Mesenchymal stem cell (in vitro differentiated cells and primary cell): ENCODE measurements at regions not wholly inside any gene's neighbourhood (a gene's known extent, or its start where the extent isn't known, plus 50 kb on each side); places are given as distances from the start of the nearest gene placed in this dataset.
A peak's percentile ranks its signal among the peaks of the same experiment; 100 is the strongest.

ENCODE experiments used
- DNase-seq: peaks from one replicate; pipeline ENCODE4 v3.0.0-alpha.2; 2013
- H2AFZ ChIP-seq: one replicate; pipeline ENCODE4 v1.6.1; 2013; ENCODE audit warnings: low read depth, mild to moderate bottlenecking, control low read depth, inconsistent platforms, low read length, moderate library complexity
- H2AK5ac ChIP-seq: 2 replicates; pipeline ENCODE4 v1.6.1; 2013; ENCODE audit warnings: low read length, moderate library complexity, mild to moderate bottlenecking, inconsistent platforms; ENCODE audit not compliant: severe bottlenecking
- H2BK120ac ChIP-seq: one replicate; pipeline ENCODE4 v1.6.1; 2013; ENCODE audit warnings: low read depth, mild to moderate bottlenecking, inconsistent platforms, low read length, moderate library complexity
- H2BK12ac ChIP-seq, 2 experiments: one replicate each; pipeline ENCODE4 v1.6.1; 2013; ENCODE audit warnings: inconsistent platforms in 2 of 2, low read length in 2 of 2, mild to moderate bottlenecking in 2 of 2, moderate library complexity in 2 of 2, control low read depth in 1 of 2
- H2BK15ac ChIP-seq: one replicate; pipeline ENCODE4 v1.6.1; 2013; ENCODE audit warnings: mild to moderate bottlenecking, low read depth, inconsistent platforms; ENCODE audit not compliant: poor library complexity, severe bottlenecking
- H2BK5ac ChIP-seq: 2 replicates; pipeline ENCODE4 v1.6.1; 2013; ENCODE audit warnings: low read depth, mild to moderate bottlenecking, low read length, control low read depth, inconsistent platforms; ENCODE audit not compliant: poor library complexity, severe bottlenecking
- H3K14ac ChIP-seq, 2 experiments: one replicate each; pipeline ENCODE4 v1.6.1; 2013; ENCODE audit warnings: inconsistent platforms in 2 of 2, low read length in 2 of 2, control low read depth in 1 of 2, mild to moderate bottlenecking in 1 of 2, moderate library complexity in 1 of 2
- H3K18ac ChIP-seq, 2 experiments: one replicate each; pipeline ENCODE4 v1.6.1; 2013; ENCODE audit warnings: inconsistent platforms in 2 of 2, low read length in 2 of 2, control low read depth in 1 of 2, low read depth in 1 of 2, mild to moderate bottlenecking in 1 of 2
- H3K23ac ChIP-seq, 2 experiments: one replicate each; pipeline ENCODE4 v1.6.1; 2013; ENCODE audit warnings: inconsistent platforms in 2 of 2, low read length in 2 of 2, mild to moderate bottlenecking in 2 of 2, moderate library complexity in 2 of 2, control low read depth in 1 of 2
- H3K27ac ChIP-seq: 2 replicates; pipeline ENCODE4 v1.5.1; 2013; ENCODE audit warnings: mild to moderate bottlenecking, moderate library complexity, low read length, control low read depth, inconsistent platforms; ENCODE audit not compliant: poor library complexity, severe bottlenecking
- H3K27me3 ChIP-seq, 2 experiments: 2 replicates each; pipeline versions ENCODE4 v1.6.1 to v1.7.0; 2013; ENCODE audit warnings: low read length in 2 of 2, mild to moderate bottlenecking in 2 of 2, moderate library complexity in 2 of 2, control low read depth in 1 of 2, inconsistent platforms in 1 of 2; ENCODE audit not compliant: control insufficient read depth in 1 of 2, insufficient read depth in 1 of 2
- H3K36me3 ChIP-seq, 2 experiments: 2 replicates each; pipeline versions ENCODE4 v1.6.1 to v1.7.0; 2013; ENCODE audit warnings: low read length in 2 of 2, control low read depth in 1 of 2, inconsistent platforms in 1 of 2, low read depth in 1 of 2, mild to moderate bottlenecking in 1 of 2; ENCODE audit not compliant: insufficient read depth in 2 of 2, control insufficient read depth in 1 of 2
- H3K4ac ChIP-seq, 2 experiments: one replicate each; pipeline ENCODE4 v1.6.1; 2013; ENCODE audit warnings: inconsistent platforms in 2 of 2, low read length in 2 of 2, mild to moderate bottlenecking in 2 of 2, moderate library complexity in 2 of 2, control low read depth in 1 of 2, low read depth in 1 of 2
- H3K4me1 ChIP-seq: 2 replicates; pipeline ENCODE4 v1.6.1; 2013; ENCODE audit warnings: low read depth, low read length, control low read depth; ENCODE audit not compliant: control insufficient read depth, insufficient read depth
- H3K4me2 ChIP-seq: 2 replicates; pipeline ENCODE4 v1.6.1; 2013; ENCODE audit warnings: low read length, mild to moderate bottlenecking, inconsistent platforms; ENCODE audit not compliant: poor library complexity, severe bottlenecking
- H3K4me3 ChIP-seq, 2 experiments: 2 replicates each; pipeline versions ENCODE4 v1.5.1 to v1.7.0; 2013; ENCODE audit warnings: low read length in 2 of 2, mild to moderate bottlenecking in 2 of 2, control low read depth in 1 of 2, low read depth in 1 of 2; ENCODE audit not compliant: insufficient read depth in 1 of 2
- H3K79me1 ChIP-seq: replicated peaks from 2 replicates; pipeline ENCODE4 v1.6.1; 2013; ENCODE audit warnings: mild to moderate bottlenecking, control low read depth, low read length, inconsistent platforms; ENCODE audit not compliant: poor library complexity, severe bottlenecking
- H3K9ac ChIP-seq: 2 replicates; pipeline ENCODE4 v1.7.0; 2013; ENCODE audit warnings: mild to moderate bottlenecking, low read length, moderate library complexity
- H3K9me3 ChIP-seq: 2 replicates; pipeline ENCODE4 v1.7.0; 2013; ENCODE audit warnings: mild to moderate bottlenecking, low read length; ENCODE audit not compliant: control insufficient read depth
- H4K8ac ChIP-seq: one replicate; pipeline ENCODE4 v1.6.1; 2013; ENCODE audit warnings: inconsistent platforms, mild to moderate bottlenecking, low read length, moderate library complexity
- H4K91ac ChIP-seq: one replicate; pipeline ENCODE4 v1.6.1; 2013; ENCODE audit warnings: mild to moderate bottlenecking, low read length, inconsistent platforms
- WGBS: methylation state at CpG from one replicate; pipeline ENCODE4 v1.1.7; 2013; ENCODE audit warnings: mixed read lengths; 5-methylcytosine and 5-hydroxymethylcytosine counted together

DNA sequence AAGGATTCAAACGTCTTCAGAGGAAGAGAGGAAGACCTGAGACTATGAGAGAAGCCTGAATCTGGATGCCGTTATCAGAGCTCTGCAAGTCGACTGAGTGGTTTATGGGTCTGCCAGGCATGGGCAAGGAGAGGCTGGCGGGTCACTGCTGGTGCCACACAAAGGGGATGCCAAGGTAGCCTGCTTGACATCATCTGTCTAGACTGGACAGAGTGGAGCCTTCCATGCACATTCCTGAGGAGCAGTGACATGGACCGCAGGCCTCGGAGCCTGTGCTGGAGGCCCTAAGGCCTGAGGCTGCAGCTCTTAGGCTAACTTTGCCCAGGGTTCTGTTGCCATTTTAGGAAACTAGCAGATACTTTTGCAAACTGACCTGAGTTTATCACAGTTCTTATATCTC lies 127.4 kb downstream of the WT1 start:
- Histone ChIP-seq H3K4me2 (no peak overlapping the region), H4K8ac (no peak overlapping the region)
- WGBS: 88% methylated on average over 6 of the region's 6 CpGs

DNA sequence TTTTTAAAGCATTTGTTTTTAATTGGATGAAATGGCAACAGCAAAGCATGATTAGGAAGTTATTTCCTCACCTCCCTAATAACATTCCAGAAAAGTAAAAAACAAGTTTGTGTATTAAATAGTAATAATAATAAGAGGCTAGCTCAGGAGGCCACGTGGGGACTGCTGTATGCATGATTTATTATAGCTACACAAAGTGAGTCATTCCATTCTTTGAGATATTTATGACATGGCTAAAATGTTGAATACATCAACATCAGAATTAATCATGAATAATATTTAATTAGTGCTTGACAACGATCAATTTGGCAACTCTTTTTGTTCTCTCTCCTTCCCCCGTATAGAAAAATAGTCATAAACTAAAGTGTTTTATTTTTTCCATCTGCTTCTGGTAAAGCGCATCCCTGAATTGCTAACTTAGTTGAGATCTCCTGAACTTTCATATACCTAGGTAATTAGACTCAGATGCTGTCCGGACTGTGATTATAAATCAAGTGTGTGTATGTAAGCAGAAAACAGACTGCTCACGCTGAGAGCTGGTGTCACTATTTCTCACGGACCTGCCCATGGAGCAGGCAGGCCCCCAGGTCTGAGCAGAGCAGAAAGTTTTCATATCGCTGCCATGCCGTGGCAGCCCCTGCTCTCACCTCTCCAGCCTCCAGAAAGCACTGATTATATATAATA lies 125.7 kb downstream of the WT1 start:
- H3K14ac ChIP-seq: no peak overlapping the region
- H3K4me3 ChIP-seq: no peak overlapping the region
- no peaks in the 10 kb centered on the region for H3K27me3 ChIP-seq
- H3K23ac ChIP-seq: no peak overlapping the region
- no peak overlapping the region for H2BK12ac ChIP-seq
- H3K27ac ChIP-seq: no peak overlapping the region
- H3K36me3 ChIP-seq: no peaks in the 10 kb centered on the region
- H2AFZ ChIP-seq: no peak overlapping the region
- H2BK120ac ChIP-seq: no peak overlapping the region
- no peak overlapping the region for H3K4me2 ChIP-seq
- H2BK5ac ChIP-seq: no peak overlapping the region
- no peak overlapping the region for H2AK5ac ChIP-seq
- H2BK15ac ChIP-seq: no peak overlapping the region
- no peak for DNase-seq
- H3K18ac ChIP-seq: no peak overlapping the region
- H4K8ac ChIP-seq: no peak overlapping the region
- no peaks in the 10 kb centered on the region for H3K79me1 ChIP-seq
- no peaks in the 10 kb centered on the region for H3K4me1 ChIP-seq
- WGBS: 28% methylated on average over 2 of the region's 9 CpGs
- no peak overlapping the region for H4K91ac ChIP-seq
- no peak overlapping the region for H3K9ac ChIP-seq
- H3K4ac ChIP-seq: no peak overlapping the region
- H3K9me3 ChIP-seq: no peaks in the 10 kb centered on the region

More for the DNA sequence above, 127.4 kb downstream of the WT1 start:
- Histone ChIP-seq H3K23ac (no peak overlapping the region), H3K9me3 (no peaks in the 10 kb centered on the region), H3K18ac (no peak overlapping the region), H3K27ac (no peak overlapping the region), H2BK15ac (no peak overlapping the region), H2BK5ac (no peak overlapping the region), H3K4me3 (no peak overlapping the region), H3K4ac (no peak overlapping the region), H3K79me1 (no peaks in the 10 kb centered on the region), H2BK12ac (no peak overlapping the region), H3K9ac (no peak overlapping the region), H3K27me3 (no peaks in the 10 kb centered on the region), H3K14ac (no peak overlapping the region), H4K91ac (no peak overlapping the region), H2BK120ac (no peak overlapping the region), H3K4me1 (no peaks in the 10 kb centered on the region), H2AFZ (no peak overlapping the region), H2AK5ac (no peak overlapping the region), H3K36me3 (no peaks in the 10 kb centered on the region)
- no peak for DNase-seq

DNA sequence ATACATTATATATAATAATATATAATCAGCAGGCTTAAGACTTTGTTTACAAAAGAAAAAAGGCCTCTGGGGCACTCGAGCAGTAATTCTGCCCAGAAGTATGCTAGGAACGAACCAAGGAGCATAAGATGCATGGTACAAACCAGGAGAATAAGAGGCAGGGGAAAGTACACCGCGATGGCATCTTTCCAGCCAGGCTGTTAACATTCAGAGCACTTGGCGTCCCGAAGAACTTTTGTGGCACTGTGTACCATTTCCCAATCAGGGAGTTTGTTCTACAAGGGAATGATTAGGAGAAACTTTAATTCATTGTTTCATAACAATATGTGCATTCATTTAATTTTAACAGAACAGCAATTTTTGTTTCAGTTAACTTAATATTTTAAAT lies 125.1 kb downstream of the WT1 start:
- Histone ChIP-seq H2BK12ac (no peak overlapping the region), H3K4ac (no peak overlapping the region), H3K23ac (no peak overlapping the region), H3K79me1 (no peaks in the 10 kb centered on the region), H2AFZ (no peak overlapping the region), H3K14ac (no peak overlapping the region), H3K4me2 (no peak overlapping the region), H3K36me3 (no peaks in the 10 kb centered on the region), H3K4me3 (no peak overlapping the region), H4K91ac (no peak overlapping the region), H3K9ac (no peak overlapping the region), H3K27ac (no peak overlapping the region), H2BK15ac (no peak overlapping the region), H4K8ac (no peak overlapping the region), H2BK120ac (no peak overlapping the region), H3K18ac (no peak overlapping the region), H2AK5ac (no peak overlapping the region), H3K9me3 (no peaks in the 10 kb centered on the region), H3K27me3 (no peaks in the 10 kb centered on the region), H2BK5ac (no peak overlapping the region), H3K4me1 (no peaks in the 10 kb centered on the region)
- DNase-seq: peak; percentile 18
- WGBS: 65% methylated on average over 6 of the region's 6 CpGs

DNA sequence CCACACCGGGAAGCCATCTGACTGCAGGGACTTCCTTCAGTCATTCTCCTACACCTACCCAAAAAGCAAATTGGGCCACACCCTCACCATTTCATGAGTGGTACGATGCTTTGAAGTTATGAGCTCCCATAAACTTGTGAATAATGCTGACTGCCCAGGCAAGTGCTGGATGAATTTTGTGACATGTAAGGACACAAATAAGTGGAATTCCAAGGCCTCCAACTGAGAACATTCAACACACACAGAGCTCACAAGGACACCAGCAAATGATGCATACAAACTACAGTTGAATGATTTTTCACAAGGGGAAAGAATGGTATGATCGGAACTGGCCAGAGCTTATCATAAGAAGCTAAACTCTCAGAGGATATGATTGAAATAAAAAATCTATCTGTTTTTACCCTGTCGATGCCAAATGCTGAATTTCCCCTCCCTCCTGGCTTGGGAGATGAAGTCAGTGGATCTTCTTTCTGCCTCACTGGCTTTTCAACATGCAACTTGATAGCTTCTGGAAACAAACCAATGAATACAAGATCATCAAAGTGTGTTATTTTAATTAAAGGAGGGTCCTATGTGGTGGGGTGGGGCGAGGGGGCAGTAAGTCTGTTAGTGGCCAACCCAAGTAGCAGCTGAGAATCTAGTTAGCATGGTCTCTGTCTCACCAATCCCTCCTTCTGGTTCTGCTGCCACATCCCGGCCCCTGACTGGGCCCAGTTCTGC lies 123.8 kb downstream of the WT1 start:
- no peak overlapping the region for H2BK5ac ChIP-seq
- H2BK120ac ChIP-seq: no peak overlapping the region
- no peak overlapping the region for H2BK12ac ChIP-seq
- H3K18ac ChIP-seq: no peak overlapping the region
- no peaks in the 10 kb centered on the region for H3K79me1 ChIP-seq
- no peak overlapping the region for H2BK15ac ChIP-seq
- H4K8ac ChIP-seq: no peak overlapping the region
- no peak for DNase-seq
- no peaks in the 10 kb centered on the region for H3K9me3 ChIP-seq
- no peak overlapping the region for H3K4me3 ChIP-seq
- H2AK5ac ChIP-seq: no peak overlapping the region
- no peak overlapping the region for H3K4ac ChIP-seq
- H2AFZ ChIP-seq: no peak overlapping the region
- H3K27me3 ChIP-seq: peaks cover 0 to 2% of the 10 kb centered on the region in 2 experiments
- no peak overlapping the region for H3K4me2 ChIP-seq
- no peak overlapping the region for H4K91ac ChIP-seq
- peak overlapping the region; percentile 84 for H3K9ac ChIP-seq
- 79% methylated on average over 5 of the region's 6 CpGs for WGBS
- no peaks in the 10 kb centered on the region for H3K36me3 ChIP-seq
- no peak overlapping the region for H3K14ac ChIP-seq
- no peak overlapping the region for H3K27ac ChIP-seq
- no peak overlapping the region for H3K23ac ChIP-seq
- H3K4me1 ChIP-seq: no peaks in the 10 kb centered on the region
